Hepatocyte (in vitro differentiated cells): ENCODE measurements at regions not wholly inside any gene's neighbourhood (a gene's known extent, or its start where the extent isn't known, plus 50 kb on each side); places are given as distances from the start of the nearest gene placed in this dataset.

ENCODE experiments used
- CTCF ChIP-seq: fragments of 200-600 bp; sonication (generic); IDR thresholded peaks from 2 replicates; pipeline ENCODE4 v1.5.1; 2016; ENCODE audit warnings: antibody characterized with exemption, mild to moderate bottlenecking; ENCODE audit not compliant: poor library complexity
- EZH2 ChIP-seq: fragments of 200-600 bp; sonication (generic); IDR thresholded peaks from 2 replicates; pipeline ENCODE4 v1.6.1; 2016; ENCODE audit warnings: antibody characterized with exemption, mild to moderate bottlenecking, borderline replicate concordance

- no peak for TF ChIP-seq CTCF
- no peak for TF ChIP-seq EZH2
Observed at GRCh38 chr2:146777181-146777580, 1067.6 kb upstream of the ACVR2A start.
